Skeletal muscle satellite cell (primary cell): ENCODE measurements at regions not wholly inside any gene's neighbourhood (a gene's known extent, or its start where the extent isn't known, plus 50 kb on each side); places are given as distances from the start of the nearest gene placed in this dataset.
"Not testable (repeated sequence)": the region's sequence is repeated elsewhere in the genome, so short reads cannot be mapped to it uniquely, and the experiment has no call there.

Experiments used
- H3K27me3 ChIP-seq: 2 replicates; pipeline ENCODE4 v1.7.0; 2013; ENCODE audit warnings: low read length; ENCODE audit not compliant: control insufficient read depth, insufficient read depth
- H3K36me3 ChIP-seq: 2 replicates; pipeline ENCODE4 v1.7.0; 2013; ENCODE audit warnings: mild to moderate bottlenecking, control low read depth, low read length; ENCODE audit not compliant: insufficient read depth
- H3K4me1 ChIP-seq: 2 replicates; pipeline ENCODE4 v1.7.0; 2013; ENCODE audit warnings: low read length; ENCODE audit not compliant: control insufficient read depth, insufficient read depth
- H3K4me2 ChIP-seq: 2 replicates; pipeline ENCODE4 v1.7.0; 2013; ENCODE audit warnings: mild to moderate bottlenecking, low read length
- H3K4me3 ChIP-seq: 2 replicates; pipeline ENCODE4 v1.7.0; 2013; ENCODE audit warnings: low read length
- H3K9ac ChIP-seq: 2 replicates; pipeline ENCODE4 v1.7.0; 2013; ENCODE audit warnings: mild to moderate bottlenecking, low read depth, low read length, moderate library complexity
- H3K9me3 ChIP-seq: replicated peaks from 2 replicates; pipeline ENCODE4 v1.7.0; 2013; ENCODE audit warnings: mild to moderate bottlenecking, control low read depth, low read length

GRCh38 chr3:88744896-88745295, 362.5 kb upstream of the EPHA3 start:
- Histone ChIP-seq H3K4me1 (no peaks in the 10 kb centered on the region), H3K27me3 (no peaks in the 10 kb centered on the region), H3K36me3 (no peaks in the 10 kb centered on the region), H3K4me3 (no peak overlapping the region), H3K9me3 (peaks cover 3% of the 10 kb centered on the region), H3K9ac (no peak overlapping the region), H3K4me2 (no peak overlapping the region)

- H3K4me3 ChIP-seq, H3K4me1 ChIP-seq, H3K9me3 ChIP-seq, H3K27me3 ChIP-seq, H3K4me2 ChIP-seq, H3K36me3 ChIP-seq, H3K9ac ChIP-seq: not testable (repeated sequence)
These were observed 360.3 kb upstream of the EPHA3 start for GRCh38 chr3:88747145-88747544.

- no peak overlapping the region for H3K9ac ChIP-seq
- no peaks in the 10 kb centered on the region for H3K9me3 ChIP-seq
- H3K4me3 ChIP-seq: no peak overlapping the region
- no peaks in the 10 kb centered on the region for H3K4me1 ChIP-seq
- no peaks in the 10 kb centered on the region for H3K36me3 ChIP-seq
- no peaks in the 10 kb centered on the region for H3K27me3 ChIP-seq
- H3K4me2 ChIP-seq: no peak overlapping the region
These were observed 348.7 kb upstream of the EPHA3 start for GRCh38 chr3:88758676-88759075.

GRCh38 chr3:88767746-88768145, 339.7 kb upstream of the EPHA3 start:
- Histone ChIP-seq H3K4me2 (no peak overlapping the region), H3K9me3 (no peaks in the 10 kb centered on the region), H3K9ac (no peak overlapping the region), H3K4me1 (no peaks in the 10 kb centered on the region), H3K27me3 (no peaks in the 10 kb centered on the region), H3K36me3 (no peaks in the 10 kb centered on the region), H3K4me3 (no peak overlapping the region)

- H3K9me3 ChIP-seq: no peaks in the 10 kb centered on the region
- no peaks in the 10 kb centered on the region for H3K4me1 ChIP-seq
- H3K4me3 ChIP-seq: no peak overlapping the region
- H3K9ac ChIP-seq: no peak overlapping the region
- no peak overlapping the region for H3K4me2 ChIP-seq
- H3K36me3 ChIP-seq: no peaks in the 10 kb centered on the region
- H3K27me3 ChIP-seq: no peaks in the 10 kb centered on the region
These were observed 333.7 kb upstream of the EPHA3 start for GRCh38 chr3:88773766-88774165.

- Histone ChIP-seq H3K4me1 (no peaks in the 10 kb centered on the region), H3K4me2 (no peak overlapping the region), H3K27me3 (no peaks in the 10 kb centered on the region), H3K4me3 (no peak overlapping the region), H3K9ac (no peak overlapping the region), H3K36me3 (no peaks in the 10 kb centered on the region), H3K9me3 (no peaks in the 10 kb centered on the region)
These were observed 332.3 kb upstream of the EPHA3 start for GRCh38 chr3:88775026-88775690.

GRCh38 chr3:88779482-88779881, 327.9 kb upstream of the EPHA3 start:
- no peak overlapping the region for H3K9ac ChIP-seq
- no peaks in the 10 kb centered on the region for H3K27me3 ChIP-seq
- H3K4me1 ChIP-seq: no peaks in the 10 kb centered on the region
- no peaks in the 10 kb centered on the region for H3K36me3 ChIP-seq
- no peak overlapping the region for H3K4me2 ChIP-seq
- no peaks in the 10 kb centered on the region for H3K9me3 ChIP-seq
- no peak overlapping the region for H3K4me3 ChIP-seq

- H3K4me2 ChIP-seq: no peak overlapping the region
- no peak overlapping the region for H3K4me3 ChIP-seq
- no peaks in the 10 kb centered on the region for H3K27me3 ChIP-seq
- no peaks in the 10 kb centered on the region for H3K4me1 ChIP-seq
- no peak overlapping the region for H3K9ac ChIP-seq
- H3K36me3 ChIP-seq: no peaks in the 10 kb centered on the region
- H3K9me3 ChIP-seq: no peaks in the 10 kb centered on the region
These were observed 322.5 kb upstream of the EPHA3 start for GRCh38 chr3:88784925-88785324.

GRCh38 chr3:88785841-88786240, 321.6 kb upstream of the EPHA3 start:
- H3K4me2 ChIP-seq: no peak overlapping the region
- no peak overlapping the region for H3K4me3 ChIP-seq
- H3K9me3 ChIP-seq: no peaks in the 10 kb centered on the region
- no peaks in the 10 kb centered on the region for H3K4me1 ChIP-seq
- no peaks in the 10 kb centered on the region for H3K27me3 ChIP-seq
- H3K36me3 ChIP-seq: no peaks in the 10 kb centered on the region
- H3K9ac ChIP-seq: no peak overlapping the region

- Histone ChIP-seq H3K4me2 (no peak overlapping the region), H3K9me3 (peaks cover 4% of the 10 kb centered on the region), H3K4me1 (no peaks in the 10 kb centered on the region), H3K4me3 (no peak overlapping the region), H3K9ac (no peak overlapping the region), H3K27me3 (no peaks in the 10 kb centered on the region), H3K36me3 (no peaks in the 10 kb centered on the region)
These were observed 311.9 kb upstream of the EPHA3 start for GRCh38 chr3:88795503-88795902.

GRCh38 chr3:88807491-88808105, 299.8 kb upstream of the EPHA3 start:
- no peak overlapping the region for H3K9ac ChIP-seq
- H3K36me3 ChIP-seq: no peaks in the 10 kb centered on the region
- H3K4me2 ChIP-seq: peak overlapping the region; percentile 17
- H3K9me3 ChIP-seq: no peaks in the 10 kb centered on the region
- peak overlapping the region; percentile 21 for H3K4me3 ChIP-seq
- H3K27me3 ChIP-seq: no peaks in the 10 kb centered on the region
- peaks cover 28% of the 10 kb centered on the region for H3K4me1 ChIP-seq

GRCh38 chr3:88809993-88810392, 297.4 kb upstream of the EPHA3 start:
- Histone ChIP-seq H3K36me3 (no peaks in the 10 kb centered on the region), H3K9me3 (no peaks in the 10 kb centered on the region), H3K4me3 (no peak overlapping the region), H3K4me1 (peaks cover 28% of the 10 kb centered on the region), H3K27me3 (no peaks in the 10 kb centered on the region), H3K4me2 (peak overlapping the region; percentile 34), H3K9ac (peak overlapping the region; percentile 33)
